GM06990 (cell line): ENCODE measurements at regions not wholly inside any gene's neighbourhood (a gene's known extent, or its start where the extent isn't known, plus 50 kb on each side); places are given as distances from the start of the nearest gene placed in this dataset.
"Not testable (repeated sequence)": the region's sequence is repeated elsewhere in the genome, so short reads cannot be mapped to it uniquely, and the experiment has no call there.

Experiments
- DNase-seq: peaks from one replicate; pipeline ENCODE4 v3.0.0-alpha.2; 2011; ENCODE audit not compliant: insufficient read length; ENCODE audit errors: extremely low read depth
- H3K27me3 ChIP-seq: replicated peaks from 2 replicates; pipeline ENCODE4 v1.6.0; 2011; ENCODE audit warnings: low read length; ENCODE audit not compliant: control insufficient read depth, insufficient read depth
- H3K36me3 ChIP-seq: 2 replicates; pipeline ENCODE4 v1.5.1; 2011; ENCODE audit warnings: low read length; ENCODE audit not compliant: control insufficient read depth, insufficient read depth
- H3K4me3 ChIP-seq: replicated peaks from 2 replicates; pipeline ENCODE4 v1.5.1; 2011; ENCODE audit warnings: low read depth, mild to moderate bottlenecking, control low read depth, low read length
- CTCF ChIP-seq: IDR thresholded peaks from 2 replicates; pipeline ENCODE4 v1.5.1; 2011; ENCODE audit warnings: low read length, control low read depth, mild to moderate bottlenecking, inconsistent platforms; ENCODE audit not compliant: insufficient read depth, poor library complexity, severe bottlenecking

DNA sequence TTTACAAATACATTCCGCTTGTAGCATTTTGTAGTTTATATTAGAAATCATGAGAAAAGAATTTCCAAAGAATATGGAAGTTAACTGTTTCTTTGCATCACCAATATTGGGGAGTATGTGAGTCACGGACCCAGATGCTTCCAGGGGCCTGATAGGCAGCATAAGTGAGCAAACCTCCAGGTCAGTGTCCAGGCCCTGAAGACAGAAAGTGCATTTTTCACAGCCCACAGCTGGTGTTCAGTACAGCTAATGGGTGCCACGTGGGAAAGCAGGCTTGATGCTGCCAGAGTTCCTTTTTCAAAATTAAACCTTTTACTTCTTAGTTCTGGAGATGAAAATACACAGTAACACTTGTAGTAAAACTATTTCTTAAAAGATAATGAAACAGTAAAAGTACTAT, 454.4 kb upstream of the ACTBL2 start:
- H3K36me3 ChIP-seq: no peaks in the 10 kb centered on the region
- no peak overlapping the region for H3K4me3 ChIP-seq
- no peak for DNase-seq
- no peaks in the 10 kb centered on the region for H3K27me3 ChIP-seq
- no peak for TF ChIP-seq CTCF

- no peak for DNase-seq
- H3K4me3 ChIP-seq: no peak overlapping the region
- H3K27me3 ChIP-seq: no peaks in the 10 kb centered on the region
- TF ChIP-seq CTCF: no peak
- H3K36me3 ChIP-seq: no peaks in the 10 kb centered on the region
Observed at GRCh38 chr5:57932761-57933160, 450.1 kb upstream of the ACTBL2 start.

DNA sequence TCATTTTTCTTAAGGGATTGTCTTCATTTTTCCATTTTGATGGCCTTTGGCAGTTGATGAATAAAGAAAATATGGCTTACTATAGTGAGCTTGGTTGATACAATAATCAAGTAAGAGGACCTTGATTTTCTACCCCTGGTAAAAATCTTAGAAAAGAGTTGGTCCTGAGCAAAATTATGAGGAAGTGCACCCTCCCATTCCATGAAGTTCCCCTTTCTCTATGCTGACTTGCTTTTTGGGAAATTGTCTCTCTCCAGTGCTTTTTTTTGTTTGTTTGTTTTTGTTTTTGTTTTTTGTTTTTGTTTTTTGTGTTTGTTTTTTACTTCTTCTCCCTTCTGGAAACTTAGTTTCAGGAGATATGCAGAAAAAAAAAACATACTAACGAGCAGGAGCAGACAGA, 449.2 kb upstream of the ACTBL2 start:
- H3K27me3 ChIP-seq: no peaks in the 10 kb centered on the region
- no peak for DNase-seq
- no peak overlapping the region for H3K4me3 ChIP-seq
- H3K36me3 ChIP-seq: no peaks in the 10 kb centered on the region
- TF ChIP-seq CTCF: no peak

DNA sequence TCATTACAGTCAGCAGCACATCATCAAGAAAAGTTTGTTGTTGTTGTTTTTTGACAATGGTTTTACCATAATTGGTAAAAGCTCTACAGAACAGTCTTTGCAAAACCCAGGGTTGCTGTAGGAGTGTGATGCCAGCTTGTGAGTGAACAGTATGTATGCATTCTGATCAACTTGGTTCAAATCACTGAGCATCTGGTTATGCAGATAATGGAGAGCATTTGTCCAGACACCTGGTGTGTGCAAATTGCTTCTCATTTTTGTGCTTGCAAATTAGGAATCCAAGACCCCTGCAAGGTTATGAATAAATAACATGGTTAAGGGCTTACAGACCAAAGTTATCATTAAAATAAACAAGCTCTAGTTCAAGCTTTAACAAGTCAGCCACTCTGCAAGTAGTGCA, 448.7 kb upstream of the ACTBL2 start:
- no peak for DNase-seq
- no peak for TF ChIP-seq CTCF
- Histone ChIP-seq H3K27me3 (no peaks in the 10 kb centered on the region), H3K36me3 (no peaks in the 10 kb centered on the region), H3K4me3 (no peak overlapping the region)

DNA sequence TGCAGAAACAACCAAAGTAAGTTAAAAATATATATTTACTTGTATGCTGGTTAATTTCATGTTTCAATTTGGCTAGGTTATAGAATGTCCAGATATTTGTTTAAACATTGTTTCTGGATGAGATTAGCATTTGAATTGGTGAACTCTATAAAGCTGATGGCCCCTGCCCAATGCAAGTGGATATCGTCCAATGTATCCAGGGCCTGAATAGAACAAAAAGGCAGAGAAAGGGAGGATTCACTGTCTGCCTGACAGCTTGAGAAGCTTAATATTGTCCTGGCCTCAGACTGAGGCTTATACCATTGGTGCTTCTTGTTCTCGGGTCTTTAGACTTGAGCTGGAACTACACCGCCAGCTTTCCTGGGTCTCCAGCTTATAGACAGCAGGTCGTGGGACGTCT, 446.7 kb upstream of the ACTBL2 start:
- H3K4me3 ChIP-seq: no peak overlapping the region
- no peaks in the 10 kb centered on the region for H3K36me3 ChIP-seq
- H3K27me3 ChIP-seq: no peaks in the 10 kb centered on the region
- no peak for TF ChIP-seq CTCF
- no peak for DNase-seq

GRCh38 chr5:57923094-57923493, 440.5 kb upstream of the ACTBL2 start:
- not testable (repeated sequence) for DNase-seq, H3K36me3 ChIP-seq, H3K27me3 ChIP-seq, H3K4me3 ChIP-seq
